NCI-H2107 (cell line): ENCODE measurements at regions not wholly inside any gene's neighbourhood (a gene's known extent, or its start where the extent isn't known, plus 50 kb on each side); places are given as distances from the start of the nearest gene placed in this dataset.

Source experiments
- DNase-seq: peaks from one replicate; lab custom pipeline; 2025; lab: John Stamatoyannopoulos, UW

- DNase-seq, result peak; percentile 58
Measured at GRCh38 chr16:11446566-11447119, 101.4 kb downstream of the RMI2 start.

GRCh38 chr16:11447272-11447671 lies 102.0 kb downstream of the RMI2 start:
- DNase-seq, result no peak

- no peak for DNase-seq
Measured at GRCh38 chr16:11447836-11448235, 102.6 kb downstream of the RMI2 start.

GRCh38 chr16:11448796-11449416 lies 103.6 kb downstream of the RMI2 start:
- DNase-seq, result no peak

- no peak for DNase-seq
Measured at GRCh38 chr16:11449716-11450115, 104.5 kb downstream of the RMI2 start.

GRCh38 chr16:11450136-11450535 lies 104.9 kb downstream of the RMI2 start:
- DNase-seq, result no peak

- no peak for DNase-seq
Measured at GRCh38 chr16:11452298-11452697, 107.0 kb downstream of the RMI2 start.

- no peak for DNase-seq
Measured at GRCh38 chr16:11452746-11453389, 107.6 kb downstream of the RMI2 start.

- DNase-seq, result no peak
Measured at GRCh38 chr16:11456741-11457140, 111.5 kb downstream of the RMI2 start.

- DNase-seq, result no peak
Measured at GRCh38 chr16:11459722-11460121, 114.5 kb downstream of the RMI2 start.

- no peak for DNase-seq
Measured at GRCh38 chr16:11460820-11461594, 115.7 kb downstream of the RMI2 start.

GRCh38 chr16:11461595-11461990 lies 116.3 kb downstream of the RMI2 start:
- no peak for DNase-seq

- no peak for DNase-seq
Measured at GRCh38 chr16:11462036-11462435, 116.8 kb downstream of the RMI2 start.

GRCh38 chr16:11462861-11463260 lies 117.6 kb downstream of the RMI2 start:
- DNase-seq, result no peak

GRCh38 chr16:11464241-11464640 lies 119.0 kb downstream of the RMI2 start:
- DNase-seq, result no peak

- no peak for DNase-seq
Measured at GRCh38 chr16:11465675-11466074, 120.4 kb downstream of the RMI2 start.

- DNase-seq, result no peak
Measured at GRCh38 chr16:11470676-11471415, 115.9 kb downstream of the LITAF start.

- no peak for DNase-seq
Measured at GRCh38 chr16:11471548-11471947, 115.2 kb downstream of the LITAF start.

GRCh38 chr16:11472410-11472809 lies 114.3 kb downstream of the LITAF start:
- DNase-seq, result no peak

- DNase-seq, result no peak
Measured at GRCh38 chr16:11472851-11473250, 113.9 kb downstream of the LITAF start.

- DNase-seq, result no peak
Measured at GRCh38 chr16:11473728-11474127, 113.0 kb downstream of the LITAF start.

GRCh38 chr16:11474617-11475291 lies 112.0 kb downstream of the LITAF start:
- no peak for DNase-seq
